ENCODE measurements at regions not wholly inside any gene's neighbourhood (a gene's known extent, or its start where the extent isn't known, plus 50 kb on each side); places are given as distances from the start of the nearest gene placed in this dataset.
"Not testable (repeated sequence)": the region's sequence is repeated elsewhere in the genome, so short reads cannot be mapped to it uniquely, and the experiment has no call there.

GRCh38 chr12:125861299-125862281 is 796.4 kb downstream of the AACS start:
- TF ChIP-seq CTCF (IDR thresholded peaks at IDR 0.05; ENCODE audit: unreplicated experiment) = no peak
- H3K27me3 Mint-ChIP-seq (ENCODE audit: unreplicated experiment) = no peaks in the 10 kb centered on the region
- DNase-seq = no peak
- no peak overlapping the region for H3K27ac Mint-ChIP-seq (ENCODE audit: unreplicated experiment)
- no peaks in the 10 kb centered on the region for H3K4me1 Mint-ChIP-seq (ENCODE audit: low read depth, unreplicated experiment)
- H3K9me3 Mint-ChIP-seq (ENCODE audit: low read depth, unreplicated experiment) = peaks cover 5% of the 10 kb centered on the region
- H3K4me3 Mint-ChIP-seq (ENCODE audit: low read depth, unreplicated experiment) = no peak overlapping the region
- CTCF ChIA-PET = no interaction called here
- intact Hi-C loops (cut with micrococcal nuclease; ENCODE audit: unreplicated experiment) = no loop called here
- H3K36me3 Mint-ChIP-seq (ENCODE audit: insufficient read depth, unreplicated experiment) = no peaks in the 10 kb centered on the region
- BruUV-seq (replicated peaks) = no TSS peak

GRCh38 chr12:125865236-125865635 is 800.0 kb downstream of the AACS start:
- DNase-seq; intact Hi-C loops (cut with micrococcal nuclease; ENCODE audit: unreplicated experiment); CTCF ChIA-PET; H3K27ac Mint-ChIP-seq (ENCODE audit: unreplicated experiment); H3K9me3 Mint-ChIP-seq (ENCODE audit: low read depth, unreplicated experiment); H3K36me3 Mint-ChIP-seq (ENCODE audit: insufficient read depth, unreplicated experiment); H3K4me1 Mint-ChIP-seq (ENCODE audit: low read depth, unreplicated experiment); BruUV-seq (replicated peaks); H3K27me3 Mint-ChIP-seq (ENCODE audit: unreplicated experiment); H3K4me3 Mint-ChIP-seq (ENCODE audit: low read depth, unreplicated experiment): not testable (repeated sequence)

- CTCF ChIA-PET = no interaction called here
- H3K4me1 Mint-ChIP-seq (ENCODE audit: low read depth, unreplicated experiment) = no peaks in the 10 kb centered on the region
- intact Hi-C loops (cut with micrococcal nuclease; ENCODE audit: unreplicated experiment) = no loop called here
- H3K9me3 Mint-ChIP-seq (ENCODE audit: low read depth, unreplicated experiment) = peaks cover 3% of the 10 kb centered on the region
- no peaks in the 10 kb centered on the region for H3K27me3 Mint-ChIP-seq (ENCODE audit: unreplicated experiment)
- H3K36me3 Mint-ChIP-seq (ENCODE audit: insufficient read depth, unreplicated experiment) = no peaks in the 10 kb centered on the region
- no peak overlapping the region for H3K27ac Mint-ChIP-seq (ENCODE audit: unreplicated experiment)
- DNase-seq = no peak
- no peak for TF ChIP-seq CTCF (IDR thresholded peaks at IDR 0.05; ENCODE audit: unreplicated experiment)
- no TSS peak for BruUV-seq (replicated peaks)
- no peak overlapping the region for H3K4me3 Mint-ChIP-seq (ENCODE audit: low read depth, unreplicated experiment)
Observed at GRCh38 chr12:125871811-125872594, 806.8 kb downstream of the AACS start.

- peak; percentile 5 for DNase-seq
- CTCF ChIA-PET = no interaction called here
- intact Hi-C loops (cut with micrococcal nuclease; ENCODE audit: unreplicated experiment) = no loop called here
- Mint-ChIP-seq H3K4me1 (ENCODE audit: low read depth, unreplicated experiment) (no peaks in the 10 kb centered on the region), H3K36me3 (ENCODE audit: insufficient read depth, unreplicated experiment) (no peaks in the 10 kb centered on the region), H3K27me3 (ENCODE audit: unreplicated experiment) (no peaks in the 10 kb centered on the region), H3K4me3 (ENCODE audit: low read depth, unreplicated experiment) (no peak overlapping the region), H3K9me3 (ENCODE audit: low read depth, unreplicated experiment) (peaks cover 3% of the 10 kb centered on the region), H3K27ac (ENCODE audit: unreplicated experiment) (no peak overlapping the region)
- no peak for TF ChIP-seq CTCF (IDR thresholded peaks at IDR 0.05; ENCODE audit: unreplicated experiment)
- no TSS peak for BruUV-seq (replicated peaks)
Observed at GRCh38 chr12:125873016-125873415, 807.8 kb downstream of the AACS start.
